Activated CD4-positive, alpha-beta T cell treated with anti-CD3 and anti-CD28 coated beads, Interleukin-2, amount 10 ng/mL, durations not matched to agents 24 days and 14 days (primary cell): ENCODE measurements at regions not wholly inside any gene's neighbourhood (a gene's known extent, or its start where the extent isn't known, plus 50 kb on each side); places are given as distances from the start of the nearest gene placed in this dataset.
A peak's percentile ranks its signal among the peaks of the same experiment; 100 is the strongest.

Experiments used
- DNase-seq: peaks from one replicate; pipeline ENCODE4 v3.0.0; 2022
- H3K27ac Mint-ChIP-seq: one replicate; pipeline ENCODE4 v1.8.0; 2022; ENCODE audit warnings: mild to moderate bottlenecking, mixed read lengths
- H3K27me3 Mint-ChIP-seq: one replicate; pipeline ENCODE4 v1.8.0; 2022; ENCODE audit warnings: mixed read lengths
- H3K36me3 Mint-ChIP-seq: one replicate; pipeline ENCODE4 v1.8.0; 2022; ENCODE audit warnings: low read depth, mild to moderate bottlenecking, mixed read lengths
- H3K4me1 Mint-ChIP-seq: one replicate; pipeline ENCODE4 v1.8.0; 2021; ENCODE audit warnings: mixed read lengths
- H3K4me3 Mint-ChIP-seq: one replicate; pipeline ENCODE4 v1.8.0; 2022; ENCODE audit warnings: mild to moderate bottlenecking, moderate library complexity, mixed read lengths
- H3K9me3 Mint-ChIP-seq: one replicate; pipeline ENCODE4 v1.8.0; 2021; ENCODE audit warnings: mixed read lengths
- intact Hi-C: fragments of 100-400 bp; cut with micrococcal nuclease; formaldehyde crosslinking; loops from one replicate; pipeline ENCODE4 v1.15.1; 2023

- Mint-ChIP-seq H3K36me3 (no peaks in the 10 kb centered on the region), H3K9me3 (peaks cover 4% of the 10 kb centered on the region), H3K27ac (no peak overlapping the region), H3K4me1 (no peaks in the 10 kb centered on the region), H3K27me3 (no peaks in the 10 kb centered on the region), H3K4me3 (no peak overlapping the region)
- peak; percentile 71 for DNase-seq
- intact Hi-C loops: no loop called here
Observed at GRCh38 chr1:95384567-95384966, 150.6 kb downstream of the RWDD3 start.

- no peaks in the 10 kb centered on the region for H3K9me3 Mint-ChIP-seq
- H3K27me3 Mint-ChIP-seq: no peaks in the 10 kb centered on the region
- no peak for DNase-seq
- no peak overlapping the region for H3K27ac Mint-ChIP-seq
- H3K4me3 Mint-ChIP-seq: no peak overlapping the region
- no peaks in the 10 kb centered on the region for H3K4me1 Mint-ChIP-seq
- no peaks in the 10 kb centered on the region for H3K36me3 Mint-ChIP-seq
- intact Hi-C loops: no loop called here
Observed at GRCh38 chr1:95386371-95386770, 152.4 kb downstream of the RWDD3 start.

- Mint-ChIP-seq H3K36me3 (no peaks in the 10 kb centered on the region), H3K4me3 (no peak overlapping the region), H3K27me3 (no peaks in the 10 kb centered on the region), H3K27ac (no peak overlapping the region), H3K9me3 (no peaks in the 10 kb centered on the region), H3K4me1 (no peaks in the 10 kb centered on the region)
- DNase-seq: no peak
- intact Hi-C loops: no loop called here
Observed at GRCh38 chr1:95386915-95387314, 152.9 kb downstream of the RWDD3 start.

GRCh38 chr1:95388031-95388430, 154.0 kb downstream of the RWDD3 start:
- intact Hi-C loops: no loop called here
- H3K4me1 Mint-ChIP-seq: no peaks in the 10 kb centered on the region
- no peak for DNase-seq
- no peaks in the 10 kb centered on the region for H3K36me3 Mint-ChIP-seq
- H3K27me3 Mint-ChIP-seq: no peaks in the 10 kb centered on the region
- H3K27ac Mint-ChIP-seq: no peak overlapping the region
- no peak overlapping the region for H3K4me3 Mint-ChIP-seq
- no peaks in the 10 kb centered on the region for H3K9me3 Mint-ChIP-seq

- Mint-ChIP-seq H3K9me3 (no peaks in the 10 kb centered on the region), H3K4me1 (no peaks in the 10 kb centered on the region)
Observed at GRCh38 chr1:95393434-95393833, 159.4 kb downstream of the RWDD3 start.

GRCh38 chr1:95396557-95396956, 162.5 kb downstream of the RWDD3 start:
- no peak overlapping the region for H3K27ac Mint-ChIP-seq
- H3K36me3 Mint-ChIP-seq: no peaks in the 10 kb centered on the region
- H3K4me3 Mint-ChIP-seq: no peak overlapping the region
- intact Hi-C loops: no loop called here
- H3K9me3 Mint-ChIP-seq: no peaks in the 10 kb centered on the region
- no peaks in the 10 kb centered on the region for H3K27me3 Mint-ChIP-seq
- DNase-seq: no peak
- no peaks in the 10 kb centered on the region for H3K4me1 Mint-ChIP-seq

More at GRCh38 chr1:95393434-95393833, 159.4 kb downstream of the RWDD3 start:
- H3K27me3 Mint-ChIP-seq: no peaks in the 10 kb centered on the region
- H3K4me3 Mint-ChIP-seq: no peak overlapping the region
- no peak overlapping the region for H3K27ac Mint-ChIP-seq
- DNase-seq: no peak
- no peaks in the 10 kb centered on the region for H3K36me3 Mint-ChIP-seq
- intact Hi-C loops: no loop called here

- no peaks in the 10 kb centered on the region for H3K27me3 Mint-ChIP-seq
- DNase-seq: no peak
- H3K9me3 Mint-ChIP-seq: peaks cover 6% of the 10 kb centered on the region
- intact Hi-C loops: no loop called here
- no peak overlapping the region for H3K27ac Mint-ChIP-seq
- no peaks in the 10 kb centered on the region for H3K36me3 Mint-ChIP-seq
- H3K4me1 Mint-ChIP-seq: no peaks in the 10 kb centered on the region
- H3K4me3 Mint-ChIP-seq: no peak overlapping the region
Observed at GRCh38 chr1:95402780-95403179, 168.8 kb downstream of the RWDD3 start.

- no peaks in the 10 kb centered on the region for H3K27me3 Mint-ChIP-seq
- intact Hi-C loops: no loop called here
- H3K4me3 Mint-ChIP-seq: no peak overlapping the region
- H3K4me1 Mint-ChIP-seq: no peaks in the 10 kb centered on the region
- no peak overlapping the region for H3K27ac Mint-ChIP-seq
- peaks cover 6% of the 10 kb centered on the region for H3K9me3 Mint-ChIP-seq
- no peaks in the 10 kb centered on the region for H3K36me3 Mint-ChIP-seq
- no peak for DNase-seq
Observed at GRCh38 chr1:95406279-95406678, 172.3 kb downstream of the RWDD3 start.

GRCh38 chr1:95407131-95407885, 173.3 kb downstream of the RWDD3 start:
- intact Hi-C loops: no loop called here
- Mint-ChIP-seq H3K4me3 (no peak overlapping the region), H3K36me3 (no peaks in the 10 kb centered on the region), H3K9me3 (peaks cover 6% of the 10 kb centered on the region), H3K27ac (no peak overlapping the region), H3K27me3 (no peaks in the 10 kb centered on the region), H3K4me1 (no peaks in the 10 kb centered on the region)
- no peak for DNase-seq

- H3K27me3 Mint-ChIP-seq: no peaks in the 10 kb centered on the region
- DNase-seq: no peak
- H3K4me1 Mint-ChIP-seq: no peaks in the 10 kb centered on the region
- peaks cover 6% of the 10 kb centered on the region for H3K9me3 Mint-ChIP-seq
- intact Hi-C loops: no loop called here
- H3K4me3 Mint-ChIP-seq: no peak overlapping the region
- no peak overlapping the region for H3K27ac Mint-ChIP-seq
- H3K36me3 Mint-ChIP-seq: no peaks in the 10 kb centered on the region
Observed at GRCh38 chr1:95407886-95408291, 173.9 kb downstream of the RWDD3 start.

- H3K27me3 Mint-ChIP-seq: no peaks in the 10 kb centered on the region
- H3K9me3 Mint-ChIP-seq: peaks cover 1% of the 10 kb centered on the region
- H3K27ac Mint-ChIP-seq: no peak overlapping the region
- H3K4me3 Mint-ChIP-seq: no peak overlapping the region
- intact Hi-C loops: no loop called here
- no peak for DNase-seq
- H3K36me3 Mint-ChIP-seq: no peaks in the 10 kb centered on the region
- H3K4me1 Mint-ChIP-seq: no peaks in the 10 kb centered on the region
Observed at GRCh38 chr1:95408507-95409136, 174.6 kb downstream of the RWDD3 start.

GRCh38 chr1:95409276-95409675, 175.3 kb downstream of the RWDD3 start:
- no peak overlapping the region for H3K27ac Mint-ChIP-seq
- no peak overlapping the region for H3K4me3 Mint-ChIP-seq
- DNase-seq: no peak
- no peaks in the 10 kb centered on the region for H3K36me3 Mint-ChIP-seq
- intact Hi-C loops: no loop called here
- H3K9me3 Mint-ChIP-seq: no peaks in the 10 kb centered on the region
- H3K27me3 Mint-ChIP-seq: no peaks in the 10 kb centered on the region
- no peaks in the 10 kb centered on the region for H3K4me1 Mint-ChIP-seq

- Mint-ChIP-seq H3K36me3 (no peaks in the 10 kb centered on the region), H3K4me1 (no peaks in the 10 kb centered on the region), H3K9me3 (no peaks in the 10 kb centered on the region), H3K27ac (no peak overlapping the region), H3K4me3 (no peak overlapping the region), H3K27me3 (no peaks in the 10 kb centered on the region)
- no peak for DNase-seq
- intact Hi-C loops: no loop called here
Observed at GRCh38 chr1:95409901-95410300, 175.9 kb downstream of the RWDD3 start.

- no peaks in the 10 kb centered on the region for H3K27me3 Mint-ChIP-seq
- intact Hi-C loops: no loop called here
- H3K27ac Mint-ChIP-seq: no peak overlapping the region
- H3K9me3 Mint-ChIP-seq: no peaks in the 10 kb centered on the region
- no peaks in the 10 kb centered on the region for H3K4me1 Mint-ChIP-seq
- H3K4me3 Mint-ChIP-seq: no peak overlapping the region
- H3K36me3 Mint-ChIP-seq: no peaks in the 10 kb centered on the region
- no peak for DNase-seq
Observed at GRCh38 chr1:95415146-95415545, 181.1 kb downstream of the RWDD3 start.

- Mint-ChIP-seq H3K27me3 (no peaks in the 10 kb centered on the region), H3K27ac (no peak overlapping the region), H3K4me1 (no peaks in the 10 kb centered on the region), H3K4me3 (no peak overlapping the region), H3K9me3 (no peaks in the 10 kb centered on the region), H3K36me3 (no peaks in the 10 kb centered on the region)
- intact Hi-C loops: no loop called here
- DNase-seq: no peak
Observed at GRCh38 chr1:95426772-95427171, 192.8 kb downstream of the RWDD3 start.
